Stromal cell of bone marrow (primary cell): ENCODE measurements at regions not wholly inside any gene's neighbourhood (a gene's known extent, or its start where the extent isn't known, plus 50 kb on each side); places are given as distances from the start of the nearest gene placed in this dataset.

ENCODE experiments used
- DNase-seq: peaks from one replicate; pipeline ENCODE4 v3.0.0-alpha.2; 2012; ENCODE audit warnings: low read depth

DNA sequence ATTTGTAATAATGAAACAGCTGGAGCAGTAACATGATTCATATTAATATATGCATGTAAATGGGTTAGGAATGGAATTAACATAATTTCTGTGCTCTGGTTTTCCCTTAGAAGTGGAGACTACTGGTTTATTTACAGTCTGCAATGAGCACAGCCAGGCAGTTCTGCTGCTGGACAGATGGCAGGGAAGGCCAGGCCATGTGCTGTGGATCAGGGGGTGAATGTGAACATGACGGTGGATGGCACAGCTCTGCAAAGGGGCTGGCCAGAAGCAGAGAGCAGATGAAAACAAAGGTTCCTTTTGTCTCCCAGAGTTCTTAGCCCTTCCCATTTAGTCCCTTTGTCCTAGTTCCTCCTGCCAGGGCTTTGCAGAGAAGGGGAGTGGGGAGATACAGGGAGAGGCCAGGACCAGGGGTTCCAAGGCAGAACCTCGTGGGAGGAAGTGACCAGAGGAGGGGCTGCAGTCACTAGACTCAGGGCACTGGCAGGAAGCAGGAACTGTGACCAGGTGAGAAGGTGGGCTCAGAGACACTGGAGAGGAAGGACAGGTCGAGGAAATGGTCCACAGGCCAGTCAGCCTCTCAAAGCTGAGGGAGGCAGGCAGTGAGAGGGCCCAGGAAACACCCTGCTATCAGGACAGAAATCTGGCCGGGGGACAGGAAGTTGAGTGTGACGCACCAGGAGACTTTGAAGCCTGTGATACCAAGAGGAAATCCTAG lies 112.9 kb upstream of the ATP8B1 start:
- DNase-seq = no peak

DNA sequence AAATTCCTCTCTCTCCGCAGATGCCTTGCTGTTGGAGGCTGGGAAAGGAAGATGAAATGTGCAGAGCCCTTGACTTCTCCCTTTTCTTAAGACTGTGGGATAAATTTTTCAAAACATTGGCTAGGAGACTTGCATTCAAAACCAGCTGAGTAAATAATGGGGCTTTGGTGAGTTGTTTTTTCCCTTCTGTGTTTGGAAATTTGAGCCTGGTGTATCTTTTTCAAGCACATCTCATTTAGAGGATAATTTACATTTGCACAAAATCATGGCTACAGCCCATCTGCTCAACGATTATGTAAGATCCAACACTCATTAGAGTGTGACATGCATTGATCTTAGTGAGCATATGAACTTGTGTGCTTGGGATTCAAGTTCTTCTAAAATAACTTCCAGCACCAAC lies 112.1 kb upstream of the ATP8B1 start:
- DNase-seq = no peak

DNA sequence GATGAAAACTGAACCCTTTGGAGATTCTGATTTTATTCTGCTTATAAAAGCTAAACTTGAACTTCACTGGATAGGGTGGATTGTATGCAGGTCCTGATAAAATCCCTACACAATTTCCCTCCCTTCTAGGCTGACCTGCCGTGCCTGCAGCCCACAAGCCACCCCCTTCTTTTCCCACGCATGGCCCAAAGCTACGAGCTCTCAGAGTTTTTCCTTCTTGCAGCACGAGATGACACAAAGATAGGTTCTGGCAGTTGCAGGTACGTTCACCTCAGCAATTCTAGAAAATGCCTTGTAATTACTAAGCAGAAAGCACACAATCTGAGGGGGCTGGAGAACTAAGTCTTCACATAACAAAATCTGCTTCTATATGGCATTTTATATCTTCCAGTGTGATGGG lies 110.6 kb upstream of the ATP8B1 start:
- DNase-seq = no peak

DNA sequence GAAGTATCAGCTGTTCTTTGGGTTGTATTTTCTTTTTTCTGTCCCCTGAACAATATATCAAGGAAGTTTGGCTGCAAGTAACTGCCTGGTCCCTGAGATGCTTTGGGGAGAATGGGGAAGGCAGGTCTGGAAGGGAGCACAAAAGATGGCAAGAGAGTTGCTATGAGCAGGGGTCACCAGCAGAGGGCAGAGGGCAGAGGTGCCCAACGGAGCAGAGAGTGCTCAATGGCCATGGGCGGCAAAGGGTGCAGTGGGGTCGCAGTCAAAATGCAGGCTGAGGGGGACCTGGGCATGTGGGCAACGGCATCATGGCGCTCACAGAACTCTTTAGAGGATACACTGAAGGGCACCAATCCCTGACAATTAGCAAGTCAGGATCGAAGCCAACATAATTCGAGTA lies 107.7 kb upstream of the ATP8B1 start:
- DNase-seq = no peak

DNA sequence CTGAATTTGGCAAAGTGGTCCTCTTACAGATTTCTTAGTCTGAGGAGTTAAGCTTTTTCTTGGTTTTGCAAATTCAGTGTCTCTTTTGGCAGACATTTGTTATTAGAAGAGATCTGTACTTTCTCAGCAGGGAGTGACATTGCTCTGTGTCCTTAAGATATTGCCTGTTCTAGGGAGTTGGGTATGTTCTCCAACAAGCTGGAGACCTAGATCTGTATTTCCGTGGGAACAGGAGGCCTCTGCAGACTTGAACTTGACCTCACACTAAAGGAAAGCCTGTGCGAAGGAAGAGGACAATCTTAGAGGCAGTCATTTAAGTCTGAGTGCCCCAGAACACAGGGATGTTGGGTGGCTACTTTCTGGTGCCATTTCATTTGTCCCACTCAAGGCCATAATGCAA lies 107.0 kb upstream of the ATP8B1 start:
- DNase-seq = no peak

DNA sequence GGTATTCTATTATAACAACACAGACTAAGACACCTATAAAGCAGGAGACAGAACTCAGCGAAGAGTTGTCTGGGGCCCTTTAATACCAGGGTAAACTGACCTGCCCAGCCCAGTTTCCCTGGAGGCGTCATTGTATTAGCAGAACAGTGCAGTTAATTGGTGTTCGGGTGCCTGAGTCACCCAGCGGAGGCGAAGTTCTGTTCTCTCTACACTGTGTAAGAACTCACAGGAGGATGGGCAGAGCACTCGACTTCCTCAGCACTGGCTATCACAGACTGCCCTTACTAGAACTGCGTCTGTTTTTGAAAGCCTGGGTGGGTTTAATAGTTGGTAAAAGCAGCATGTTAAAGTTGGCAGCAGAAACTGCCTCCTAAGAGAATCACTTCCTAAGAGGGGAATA lies 106.5 kb upstream of the ATP8B1 start:
- DNase-seq = no peak

DNA sequence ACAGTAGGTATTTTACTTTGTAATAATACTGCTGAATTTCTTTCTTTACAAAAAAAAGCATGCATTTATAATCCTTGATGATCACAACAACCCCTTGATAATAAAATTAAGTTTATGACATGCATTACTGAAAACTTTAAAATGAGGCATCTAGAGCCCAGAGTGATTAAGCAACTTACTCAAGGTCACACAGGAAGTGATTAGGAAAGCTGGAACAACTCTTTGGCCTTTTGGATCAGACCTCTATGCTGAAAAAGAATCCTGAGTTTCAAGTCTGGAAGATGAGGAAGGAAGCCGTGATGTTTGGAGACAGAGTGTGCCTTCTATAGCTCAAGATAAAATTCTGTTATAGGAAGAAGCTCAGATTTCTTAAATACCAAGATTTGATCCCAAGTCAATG lies 105.0 kb upstream of the ATP8B1 start:
- no peak for DNase-seq

DNA sequence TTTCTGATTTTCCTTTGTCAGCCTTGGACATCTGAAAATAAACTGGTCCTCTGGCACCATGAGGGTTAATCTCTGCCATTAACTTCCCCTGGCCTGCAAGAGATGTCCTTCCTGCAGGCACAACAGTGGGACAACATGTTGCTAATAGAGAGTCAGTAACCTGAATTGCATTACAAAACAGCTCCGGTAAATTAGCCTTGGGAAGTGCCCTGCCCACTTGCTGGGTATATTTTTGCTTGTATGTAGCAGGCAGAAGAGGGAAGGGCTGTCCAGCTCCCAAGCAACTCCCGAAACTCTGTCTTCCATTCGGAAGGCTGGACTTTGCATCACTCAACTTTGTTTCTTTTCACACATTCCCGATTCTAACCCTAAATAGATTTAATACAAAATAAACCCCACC lies 104.4 kb upstream of the ATP8B1 start:
- DNase-seq = no peak

DNA sequence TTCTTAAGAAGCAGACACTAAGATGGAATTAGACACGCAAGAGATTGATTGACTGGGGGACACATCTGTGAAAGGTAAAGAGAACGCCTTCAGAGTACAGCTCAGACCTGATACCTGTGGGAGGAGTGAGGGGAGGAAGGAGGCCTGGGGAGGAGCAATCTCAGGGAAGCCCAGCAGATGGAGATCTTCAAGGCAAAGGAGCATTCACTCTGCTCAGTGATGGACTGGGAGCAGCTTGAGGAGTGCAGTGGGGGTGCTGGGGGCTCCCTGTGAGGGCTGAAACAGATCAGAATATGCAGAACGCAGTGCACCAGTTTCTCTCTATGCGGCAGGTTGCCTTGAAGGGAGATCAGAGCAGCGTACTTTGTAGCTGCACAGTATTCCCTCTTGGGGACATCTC lies 103.7 kb upstream of the ATP8B1 start:
- DNase-seq = no peak

DNA sequence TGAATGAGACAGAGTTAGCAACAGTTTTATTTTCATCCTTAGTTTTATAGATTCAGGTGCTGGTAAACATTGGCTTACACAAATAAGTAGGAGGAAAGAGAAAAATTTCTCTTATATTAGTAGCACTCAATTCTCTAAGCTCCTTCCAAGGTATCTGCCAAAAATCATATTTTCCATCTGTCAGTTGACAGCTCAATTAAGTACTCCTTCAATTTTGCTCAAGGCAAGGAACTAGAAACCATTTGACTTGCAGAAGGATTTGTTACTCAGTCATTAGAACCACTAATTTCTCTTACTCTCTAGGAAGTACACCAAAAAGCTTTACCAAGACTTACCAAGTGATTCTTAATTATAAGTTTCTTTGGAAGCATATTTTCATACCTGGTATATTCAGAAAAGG lies 101.4 kb upstream of the ATP8B1 start:
- DNase-seq = no peak

DNA sequence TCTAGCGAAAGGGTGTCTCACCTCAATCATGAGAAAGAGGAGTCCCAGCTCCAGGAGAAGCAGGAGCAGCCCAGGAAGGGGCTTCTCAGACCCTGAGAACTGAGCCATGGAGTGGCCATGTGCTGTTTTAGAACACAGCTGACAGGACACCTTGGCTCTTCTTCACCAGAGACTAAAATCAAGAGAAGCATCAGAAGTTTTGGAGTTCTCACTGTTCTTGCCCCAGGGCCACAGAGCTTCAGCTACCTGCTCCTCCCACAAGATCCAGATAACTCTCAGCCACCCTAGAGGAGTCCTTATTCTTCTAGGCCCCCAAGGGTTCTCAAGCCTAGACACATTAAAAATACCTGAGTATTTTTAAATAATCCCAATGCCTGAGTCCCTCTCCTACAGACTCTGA lies 99.6 kb upstream of the ATP8B1 start:
- no peak for DNase-seq

DNA sequence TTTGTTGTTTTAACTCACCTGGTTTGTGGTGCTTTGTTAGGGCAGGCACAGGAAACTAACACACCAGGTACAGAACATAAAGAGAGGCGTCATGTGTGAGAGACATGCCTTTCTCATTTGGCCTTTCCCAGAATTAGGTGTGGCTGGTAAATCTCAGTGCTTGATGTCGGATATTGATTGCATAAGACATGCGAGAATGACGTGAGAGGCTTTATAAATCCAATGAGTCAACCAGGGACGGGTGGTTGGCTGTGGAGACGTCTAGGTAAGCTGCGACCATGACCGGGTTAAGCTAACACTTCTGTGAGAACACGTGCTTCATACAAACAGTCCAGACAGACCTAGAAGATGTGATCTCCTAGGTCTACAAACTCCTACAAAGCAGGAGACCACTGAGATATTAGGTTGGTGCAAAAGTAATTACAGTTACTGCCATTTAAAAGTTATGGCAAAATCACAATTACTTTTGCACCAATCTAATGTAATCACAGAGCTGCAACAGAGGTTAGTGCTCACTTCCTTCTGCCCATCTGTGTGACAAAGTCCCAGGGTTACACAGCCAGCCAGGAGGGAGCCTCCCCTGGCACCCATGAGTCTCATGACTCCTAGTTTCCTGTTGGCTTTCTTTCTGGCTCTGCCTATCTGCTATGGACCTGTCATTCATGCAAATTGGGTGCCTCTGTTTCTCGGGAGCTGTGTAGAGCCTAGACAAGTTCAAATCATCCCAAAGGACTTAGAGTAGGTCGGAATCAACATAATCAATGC lies 98.9 kb upstream of the ATP8B1 start:
- no peak for DNase-seq

DNA sequence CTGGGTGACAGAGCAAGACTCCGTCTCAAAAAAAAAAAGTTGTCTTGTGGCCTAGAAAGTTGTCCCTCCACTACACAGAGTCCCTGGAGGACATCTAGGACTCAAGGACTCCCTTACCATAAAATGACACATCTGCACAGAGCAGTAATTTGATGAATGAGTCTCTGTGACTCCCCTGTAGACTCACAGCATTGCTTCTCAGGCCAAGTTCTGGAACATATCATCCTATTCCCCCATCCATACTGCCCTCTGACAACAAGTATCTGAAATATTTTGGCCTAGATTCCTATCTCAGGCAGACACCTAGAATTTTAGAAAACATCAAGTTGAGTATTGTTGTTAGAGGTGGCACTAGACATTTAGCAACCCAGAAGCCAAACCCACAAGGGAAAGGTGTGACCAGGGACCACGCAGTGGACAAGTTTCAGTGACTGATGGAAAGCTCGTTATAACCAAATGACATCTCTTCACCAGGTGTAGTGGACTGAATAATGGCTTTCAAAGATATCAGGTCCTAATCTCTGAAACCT lies 97.9 kb upstream of the ATP8B1 start:
- DNase-seq = no peak

DNA sequence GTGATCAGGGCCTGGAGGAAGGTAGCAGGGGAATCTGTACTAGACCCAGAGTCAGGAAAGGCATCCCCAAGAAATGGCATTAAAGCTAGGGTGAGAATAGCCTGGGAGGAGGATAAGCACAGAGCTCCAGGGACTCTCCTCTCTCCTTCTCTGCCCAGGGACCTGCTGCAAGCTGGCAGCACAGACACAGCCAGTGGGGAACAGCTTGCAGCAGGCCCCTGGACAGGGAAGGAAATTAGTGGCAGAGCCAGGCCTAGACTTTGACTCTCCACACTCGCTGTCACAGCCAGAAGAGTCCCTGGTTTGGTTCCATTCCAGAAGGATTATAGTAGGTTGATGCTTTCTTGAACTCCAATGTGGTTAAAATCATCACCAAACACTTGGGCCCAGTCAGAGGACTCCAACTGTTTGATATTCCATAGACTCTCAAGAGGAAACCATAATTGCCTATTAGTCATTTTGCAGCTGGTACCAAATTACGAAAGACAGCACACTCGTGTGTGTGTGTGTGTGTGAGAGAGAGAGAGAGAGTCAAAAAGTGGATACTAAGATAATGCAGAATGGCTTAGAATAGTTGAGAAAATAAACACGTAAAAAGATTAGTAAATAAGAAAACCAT lies 95.5 kb upstream of the ATP8B1 start:
- peak; percentile 90 for DNase-seq

DNA sequence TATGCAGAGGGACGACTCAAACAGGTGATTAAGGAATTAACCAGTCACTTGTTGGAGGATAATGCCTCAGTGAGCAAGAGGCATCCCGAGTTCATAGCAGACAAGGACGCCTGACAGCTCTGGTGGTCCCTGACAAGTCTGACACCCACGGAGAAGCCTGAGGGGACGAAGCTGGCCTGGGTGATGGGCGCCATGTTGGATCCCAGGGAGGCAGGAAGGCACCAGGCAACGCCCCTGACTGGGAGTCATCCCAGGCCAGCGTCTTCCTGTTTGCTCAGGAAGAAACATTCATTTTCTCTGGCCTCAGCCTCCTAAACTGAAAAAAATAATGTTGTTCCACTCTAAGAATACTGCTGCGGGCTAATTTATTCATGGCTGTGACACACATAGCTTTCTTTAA lies 92.1 kb upstream of the ATP8B1 start:
- DNase-seq = no peak

DNA sequence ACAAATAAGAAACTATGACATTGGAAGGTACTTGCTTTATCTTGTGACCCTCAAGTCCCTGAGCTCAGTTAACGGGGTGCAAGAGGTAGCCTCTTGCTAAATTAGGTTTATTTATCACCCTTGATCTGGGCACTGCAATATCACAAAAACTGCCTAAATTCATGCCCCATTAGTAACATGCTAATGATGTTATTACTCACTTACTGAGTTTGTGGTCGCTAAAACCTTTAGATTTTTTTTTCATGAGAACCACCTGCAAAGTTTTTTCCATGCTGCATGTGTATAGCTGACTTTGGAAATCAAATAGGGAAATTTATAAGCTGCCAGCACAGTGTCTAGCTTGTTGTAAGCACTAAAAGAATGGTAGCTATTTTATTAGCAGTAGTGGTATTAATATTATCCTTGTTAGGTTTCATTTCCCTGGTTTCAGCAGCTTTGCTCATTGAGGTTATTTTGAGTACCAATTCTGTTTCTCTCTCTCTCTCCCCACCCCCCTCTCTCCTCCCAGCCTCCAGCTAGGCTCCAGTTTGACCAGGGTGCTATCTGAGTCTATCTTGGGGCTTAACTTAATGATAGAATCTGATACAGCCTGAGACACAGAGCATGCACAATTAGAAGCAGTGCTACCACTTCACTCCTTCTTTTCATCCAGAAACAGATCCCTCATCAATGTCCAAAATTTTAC lies 88.7 kb upstream of the ATP8B1 start:
- no peak for DNase-seq

DNA sequence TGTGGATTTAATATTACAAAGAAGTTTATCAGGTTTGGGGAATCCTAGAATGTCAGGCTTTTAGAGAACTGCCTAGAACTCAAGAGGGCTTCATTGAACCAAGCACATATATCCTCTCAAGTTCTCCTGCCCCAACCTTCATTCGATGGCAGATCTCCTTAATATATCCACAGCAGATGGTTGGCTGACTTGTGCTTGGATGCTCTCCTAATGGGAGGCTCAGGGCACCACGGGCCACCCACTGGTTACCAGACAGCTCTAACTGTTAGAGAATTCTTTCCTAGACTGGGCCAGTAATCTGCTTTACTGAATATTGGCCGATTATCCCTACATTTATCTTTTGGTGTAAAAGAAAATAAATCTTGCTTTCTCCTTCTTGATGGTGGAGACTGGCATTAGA lies 87.2 kb upstream of the ATP8B1 start:
- no peak for DNase-seq

DNA sequence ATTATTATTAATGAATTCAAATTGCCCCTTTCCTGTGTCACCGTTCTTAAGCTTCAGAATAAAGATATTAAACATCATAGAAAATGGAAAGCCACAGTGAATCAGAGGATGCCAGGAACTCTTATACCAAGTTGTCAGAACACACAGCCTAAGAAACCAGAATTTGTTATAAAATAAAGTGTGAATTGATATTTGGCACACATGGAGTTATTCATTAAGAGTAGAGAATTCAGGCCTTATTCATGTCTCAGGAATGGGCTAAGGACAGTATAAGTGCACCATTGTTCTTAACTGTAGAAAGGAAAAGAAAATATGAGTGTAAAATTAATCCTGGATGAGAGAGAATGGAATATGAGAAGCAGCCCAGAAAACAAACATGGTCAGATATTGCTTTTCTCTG lies 86.7 kb upstream of the ATP8B1 start:
- no peak for DNase-seq

DNA sequence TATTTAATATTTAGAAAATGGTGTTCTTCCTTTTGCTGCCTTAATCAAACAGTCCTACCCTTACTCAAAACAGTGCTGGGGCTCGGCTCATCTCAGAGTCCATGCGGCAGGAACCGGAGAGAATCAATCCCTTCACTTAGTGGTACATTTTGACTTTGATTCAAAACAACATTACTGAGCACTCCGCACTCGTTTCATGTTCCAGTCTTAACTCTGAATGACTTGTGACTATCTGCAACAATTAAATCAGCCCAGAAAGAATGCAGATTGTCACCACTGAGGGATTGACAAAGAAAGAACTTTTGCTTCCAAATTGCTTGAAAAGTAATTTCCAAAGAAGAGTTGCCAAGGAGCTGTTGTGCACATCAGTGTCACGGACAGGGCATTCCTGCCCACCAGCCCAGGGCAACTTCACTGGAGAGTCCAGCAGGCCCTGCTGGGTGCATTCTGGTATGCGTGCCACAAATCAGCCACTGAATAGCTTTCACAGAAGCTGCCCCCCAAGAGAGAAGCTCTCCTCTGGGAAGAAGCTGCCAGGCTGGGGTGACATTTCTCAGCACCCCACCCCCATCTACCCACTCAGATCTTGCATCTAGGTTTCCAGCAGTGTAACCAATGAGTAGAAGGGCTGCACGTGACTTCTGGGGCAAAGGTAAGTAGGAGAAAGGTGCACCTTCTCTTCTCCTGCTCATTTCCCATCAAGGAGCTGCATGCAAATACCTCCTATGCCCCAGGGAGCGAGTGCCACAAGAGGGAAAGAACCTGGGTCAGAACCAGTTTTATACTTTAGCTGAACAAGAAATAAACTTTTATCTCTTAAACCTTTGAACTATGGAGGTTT lies 84.6 kb upstream of the ATP8B1 start:
- no peak for DNase-seq

DNA sequence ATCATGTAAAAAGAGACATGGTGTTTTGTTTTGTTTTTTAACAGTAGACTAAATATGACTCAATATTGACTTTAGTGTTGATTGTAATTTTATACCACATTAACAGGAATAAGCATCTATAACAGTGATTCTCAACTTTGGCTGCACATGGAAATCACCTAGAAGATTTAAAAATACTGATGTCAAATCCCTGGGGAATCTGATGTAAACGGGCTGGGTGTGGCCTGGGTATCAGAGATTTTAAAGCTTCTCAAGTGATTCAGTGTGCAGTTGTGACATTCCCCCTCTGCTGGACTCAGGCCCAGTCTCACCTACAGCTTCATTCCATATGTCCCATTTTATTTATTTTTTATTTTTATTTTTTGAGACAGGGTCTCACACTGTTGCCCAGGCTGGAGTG lies 82.8 kb upstream of the ATP8B1 start:
- no peak for DNase-seq

DNA sequence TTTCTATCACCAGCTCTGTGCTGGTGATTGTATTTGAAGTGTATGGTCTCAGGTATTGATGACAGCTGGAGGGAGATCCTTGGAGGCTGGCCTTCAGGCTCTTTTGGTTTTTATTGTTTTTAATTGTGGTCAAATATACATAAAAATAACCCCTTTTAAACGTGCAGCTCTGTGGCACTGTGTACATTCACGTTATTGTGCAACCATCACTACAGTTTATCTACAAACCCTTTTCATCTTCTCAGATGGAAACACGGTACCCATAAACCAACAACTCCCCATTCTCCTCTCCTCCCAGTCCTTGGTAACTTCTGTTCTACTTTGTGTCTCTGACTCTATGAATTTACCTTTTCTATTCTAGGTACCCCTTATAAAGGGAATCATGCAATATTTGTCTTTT lies 79.3 kb upstream of the ATP8B1 start:
- DNase-seq = no peak
